NCI-H187 (cell line): ENCODE measurements at regions not wholly inside any gene's neighbourhood (a gene's known extent, or its start where the extent isn't known, plus 50 kb on each side); places are given as distances from the start of the nearest gene placed in this dataset.
"Not testable (repeated sequence)": the region's sequence is repeated elsewhere in the genome, so short reads cannot be mapped to it uniquely, and the experiment has no call there.

Experiments used
- DNase-seq, 2 experiments: peaks; one replicate each; lab custom pipeline; 2025; lab: John Stamatoyannopoulos, UW

- DNase-seq = no peak
Observed at GRCh38 chrX:150052226-150052625, 113.9 kb upstream of the EOLA2 start.

GRCh38 chrX:150058728-150059127, 120.4 kb upstream of the EOLA2 start:
- no peak for DNase-seq

GRCh38 chrX:150060406-150060805, 122.1 kb upstream of the EOLA2 start:
- no peak for DNase-seq

- DNase-seq = peak; percentile 56 to 79
Observed at GRCh38 chrX:150062292-150063137, 124.2 kb upstream of the EOLA2 start.

GRCh38 chrX:150063138-150063518, 124.8 kb upstream of the EOLA2 start:
- DNase-seq = no peak

GRCh38 chrX:150063674-150064073, 125.4 kb upstream of the EOLA2 start:
- no peak for DNase-seq

GRCh38 chrX:150074175-150074574, 135.9 kb upstream of the EOLA2 start:
- no peak for DNase-seq

- no peak for DNase-seq
Observed at GRCh38 chrX:150080497-150080896, 142.2 kb upstream of the EOLA2 start.

- DNase-seq = no peak
Observed at GRCh38 chrX:150081076-150081475, 142.8 kb upstream of the EOLA2 start.

GRCh38 chrX:150084496-150085229, 146.4 kb upstream of the EOLA2 start:
- DNase-seq = no peak

GRCh38 chrX:150085881-150086280, 147.6 kb upstream of the EOLA2 start:
- no peak for DNase-seq

GRCh38 chrX:150086371-150086770, 148.1 kb upstream of the EOLA2 start:
- no peak for DNase-seq

- no peak for DNase-seq
Observed at GRCh38 chrX:150087612-150088011, 149.3 kb upstream of the EOLA2 start.

GRCh38 chrX:150088042-150088441, 149.8 kb upstream of the EOLA2 start:
- DNase-seq = no peak

GRCh38 chrX:150088766-150089518, 150.7 kb upstream of the EOLA2 start:
- DNase-seq = no peak

GRCh38 chrX:150091300-150091699, 153.0 kb upstream of the EOLA2 start:
- not testable (repeated sequence) for DNase-seq

- peak; percentile 85 to 92 for DNase-seq
Observed at GRCh38 chrX:150092549-150092948, 154.3 kb upstream of the EOLA2 start.

GRCh38 chrX:150094375-150094774, 156.1 kb upstream of the EOLA2 start:
- DNase-seq = no peak

- DNase-seq = no peak
Observed at GRCh38 chrX:150094996-150095395, 156.7 kb upstream of the EOLA2 start.

- DNase-seq = no peak
Observed at GRCh38 chrX:150099316-150099715, 161.0 kb upstream of the EOLA2 start.

GRCh38 chrX:150100261-150100660, 162.0 kb upstream of the EOLA2 start:
- no peak for DNase-seq

- DNase-seq = no peak
Observed at GRCh38 chrX:150118476-150118875, 180.2 kb upstream of the EOLA2 start.

GRCh38 chrX:150119323-150119722, 181.0 kb upstream of the EOLA2 start:
- no peak for DNase-seq
